GM12864 (cell line): ENCODE measurements at regions not wholly inside any gene's neighbourhood (a gene's known extent, or its start where the extent isn't known, plus 50 kb on each side); places are given as distances from the start of the nearest gene placed in this dataset.
"Not testable (repeated sequence)": the region's sequence is repeated elsewhere in the genome, so short reads cannot be mapped to it uniquely, and the experiment has no call there.

Source experiments
- DNase-seq: peaks from one replicate; pipeline ENCODE4 v3.0.0-alpha.2; 2011; ENCODE audit warnings: low read depth
- H3K4me3 ChIP-seq: 2 replicates; pipeline ENCODE4 v1.5.1; 2011; ENCODE audit warnings: mild to moderate bottlenecking, low read depth, low read length, control low read depth
- TF ChIP-seq, protein P1 (sequence below): IDR thresholded peaks from 2 replicates; pipeline ENCODE4 v1.5.1; 2011; ENCODE audit warnings: low read depth, mild to moderate bottlenecking, moderate library complexity, low read length, control low read depth, inconsistent platforms; ENCODE audit errors: missing control alignments

DNA sequence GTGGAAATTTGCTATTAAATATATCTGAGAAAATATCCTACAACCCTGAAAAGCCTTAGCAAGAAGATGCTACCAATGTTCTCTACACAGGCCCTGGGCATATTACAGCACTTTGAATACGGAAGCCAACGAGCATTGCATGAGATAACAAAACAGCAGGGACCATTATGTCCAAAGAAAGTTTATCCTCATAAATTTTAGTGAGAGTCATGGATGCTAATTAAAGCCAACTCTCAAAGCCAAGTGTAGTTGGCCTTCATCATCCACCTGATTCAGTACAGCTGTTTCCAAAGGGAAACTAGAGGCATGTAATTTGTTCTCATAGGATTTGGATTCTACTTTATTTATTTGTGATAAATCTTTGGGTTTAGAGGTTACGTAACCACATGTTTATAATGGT lies 564.8 kb downstream of the RFPL4B start:
- no peak for DNase-seq
- no peak overlapping the region for H3K4me3 ChIP-seq
- TF ChIP-seq, protein P1, sequence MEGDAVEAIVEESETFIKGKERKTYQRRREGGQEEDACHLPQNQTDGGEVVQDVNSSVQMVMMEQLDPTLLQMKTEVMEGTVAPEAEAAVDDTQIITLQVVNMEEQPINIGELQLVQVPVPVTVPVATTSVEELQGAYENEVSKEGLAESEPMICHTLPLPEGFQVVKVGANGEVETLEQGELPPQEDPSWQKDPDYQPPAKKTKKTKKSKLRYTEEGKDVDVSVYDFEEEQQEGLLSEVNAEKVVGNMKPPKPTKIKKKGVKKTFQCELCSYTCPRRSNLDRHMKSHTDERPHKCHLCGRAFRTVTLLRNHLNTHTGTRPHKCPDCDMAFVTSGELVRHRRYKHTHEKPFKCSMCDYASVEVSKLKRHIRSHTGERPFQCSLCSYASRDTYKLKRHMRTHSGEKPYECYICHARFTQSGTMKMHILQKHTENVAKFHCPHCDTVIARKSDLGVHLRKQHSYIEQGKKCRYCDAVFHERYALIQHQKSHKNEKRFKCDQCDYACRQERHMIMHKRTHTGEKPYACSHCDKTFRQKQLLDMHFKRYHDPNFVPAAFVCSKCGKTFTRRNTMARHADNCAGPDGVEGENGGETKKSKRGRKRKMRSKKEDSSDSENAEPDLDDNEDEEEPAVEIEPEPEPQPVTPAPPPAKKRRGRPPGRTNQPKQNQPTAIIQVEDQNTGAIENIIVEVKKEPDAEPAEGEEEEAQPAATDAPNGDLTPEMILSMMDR, result no peak

- no peak for DNase-seq
- TF ChIP-seq, protein P1, result no peak
- H3K4me3 ChIP-seq, result no peak overlapping the region
Measured at GRCh38 chr6:112912416-112913101, 565.4 kb downstream of the RFPL4B start.

GRCh38 chr6:112919744-112920143 lies 572.6 kb downstream of the RFPL4B start:
- not testable (repeated sequence) for H3K4me3 ChIP-seq, DNase-seq

DNA sequence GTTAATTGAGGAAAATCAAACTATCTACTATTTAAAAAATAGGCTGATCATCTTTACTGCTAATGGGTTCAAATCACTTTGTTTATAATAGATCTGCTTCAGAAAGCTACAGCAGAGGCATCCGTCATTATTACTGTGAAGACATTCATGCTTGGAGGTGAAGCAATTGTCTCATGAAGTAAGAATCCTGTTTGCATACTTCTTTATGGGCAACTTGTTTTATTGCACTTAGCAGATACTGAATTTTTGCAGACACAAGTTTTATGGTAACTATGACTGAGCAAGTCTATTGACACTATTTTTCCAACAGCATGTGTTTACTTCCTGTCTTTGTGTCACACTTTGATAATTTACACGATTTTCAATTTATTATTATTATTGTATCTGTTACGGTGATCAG lies 573.9 kb downstream of the RFPL4B start:
- no peak overlapping the region for H3K4me3 ChIP-seq
- TF ChIP-seq, protein P1, result no peak

GRCh38 chr6:112923940-112924587 lies 576.9 kb downstream of the RFPL4B start:
- no peak for DNase-seq
- H3K4me3 ChIP-seq, result no peak overlapping the region
- TF ChIP-seq, protein P1, result no peak

More for the DNA sequence above, 573.9 kb downstream of the RFPL4B start:
- no peak for DNase-seq

- H3K4me3 ChIP-seq, result no peak overlapping the region
- no peak for DNase-seq
- TF ChIP-seq, protein P1, result no peak
Measured at GRCh38 chr6:112925702-112926101, 578.6 kb downstream of the RFPL4B start.

DNA sequence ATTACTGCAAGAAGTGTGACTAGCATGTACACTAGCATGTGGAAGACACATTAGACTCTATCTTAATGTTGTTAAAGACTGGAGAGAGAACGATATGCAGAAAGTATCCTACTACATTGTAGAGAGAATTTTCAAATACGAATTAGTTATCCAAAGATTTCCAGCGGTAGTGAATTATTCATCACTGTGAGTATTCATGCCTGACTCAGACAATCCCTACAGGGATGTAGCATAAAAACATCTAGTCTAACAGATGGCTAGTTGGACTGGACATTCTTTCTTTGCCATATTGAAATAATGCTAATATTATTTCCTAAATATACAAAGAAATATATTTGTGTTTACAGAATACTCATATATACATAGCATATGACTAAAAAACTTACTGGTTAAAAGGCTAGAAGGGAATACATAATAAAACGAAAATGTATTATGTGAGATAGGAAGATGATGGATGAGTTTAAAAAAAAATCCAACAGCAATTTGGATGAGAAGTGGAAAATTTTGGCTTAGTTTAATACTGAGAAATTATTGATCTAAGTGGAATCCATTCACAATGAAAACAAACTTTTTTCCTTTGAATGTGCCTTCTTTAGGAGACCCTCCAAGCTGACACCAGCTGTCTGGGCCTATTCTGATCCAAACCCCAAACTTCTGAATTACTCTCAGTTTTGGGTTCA lies 580.7 kb downstream of the RFPL4B start:
- DNase-seq, result no peak
- TF ChIP-seq, protein P1, result no peak

More for the DNA sequence above, 580.7 kb downstream of the RFPL4B start:
- H3K4me3 ChIP-seq, result no peak overlapping the region
